ENCODE measurements at regions not wholly inside any gene's neighbourhood (a gene's known extent, or its start where the extent isn't known, plus 50 kb on each side); places are given as distances from the start of the nearest gene placed in this dataset.
A peak's percentile ranks its signal among the peaks of the same experiment; 100 is the strongest.
"Not testable (repeated sequence)": the region's sequence is repeated elsewhere in the genome, so short reads cannot be mapped to it uniquely, and the experiment has no call there.

DNA sequence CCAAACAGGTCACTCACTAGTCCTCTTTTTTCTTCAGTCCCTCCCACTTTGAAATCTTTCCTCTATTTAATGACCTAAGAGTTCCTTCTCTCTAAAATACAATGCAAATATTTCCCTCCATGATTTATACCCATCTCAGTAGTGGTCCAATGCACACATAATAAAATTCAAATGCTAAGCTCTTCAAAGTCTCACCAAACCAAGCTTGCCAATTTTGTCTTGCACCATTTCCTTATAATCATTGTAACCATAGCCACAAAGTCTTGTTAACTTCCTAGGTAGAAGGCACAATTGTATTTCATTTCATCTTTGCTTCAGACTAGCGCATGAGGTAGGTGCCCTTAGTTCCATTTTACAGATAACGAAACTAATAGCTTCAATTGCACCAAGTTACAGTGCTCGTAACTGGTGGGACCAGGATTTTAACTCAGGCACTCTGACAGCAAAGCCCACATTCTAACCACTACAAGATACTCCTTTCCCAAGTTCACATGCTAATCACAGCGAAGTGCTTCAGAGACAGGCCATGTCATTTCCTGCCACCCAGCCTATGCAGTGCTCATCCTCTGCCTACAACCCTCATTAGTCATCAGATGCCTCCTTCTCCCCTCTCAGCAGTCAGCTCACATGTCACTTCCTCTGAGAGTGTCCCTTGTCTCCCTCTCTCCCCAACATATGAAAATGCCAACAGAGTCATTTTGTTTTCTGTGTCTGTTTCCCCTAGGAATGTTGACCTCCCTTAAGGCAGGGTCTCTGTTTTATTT is 66.9 kb upstream of the PPARGC1A start:
- peak; percentile 43 for DNase-seq (ENCODE audit: low spot score)

DNA sequence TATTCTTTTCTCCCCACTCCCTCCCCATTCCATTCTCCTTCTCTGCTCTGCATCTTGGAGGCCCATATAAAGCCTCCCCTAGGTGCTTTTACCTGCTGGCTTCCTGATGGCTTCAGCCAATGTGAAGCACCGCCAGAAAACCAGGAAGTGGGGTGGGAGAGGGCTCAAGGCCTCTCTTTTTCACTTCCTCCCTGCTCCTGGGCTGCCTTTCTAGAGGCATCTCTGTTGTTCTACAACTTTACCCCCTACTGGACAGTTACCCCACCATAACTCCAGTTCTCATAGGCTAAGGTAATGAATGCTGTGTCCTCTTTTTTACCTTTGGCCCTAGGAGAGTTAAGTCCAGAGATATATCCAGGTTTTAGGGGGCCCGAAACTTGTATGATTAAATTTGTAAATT is 62.4 kb upstream of the PPARGC1A start:
- DNase-seq (ENCODE audit: low spot score), result no peak

DNA sequence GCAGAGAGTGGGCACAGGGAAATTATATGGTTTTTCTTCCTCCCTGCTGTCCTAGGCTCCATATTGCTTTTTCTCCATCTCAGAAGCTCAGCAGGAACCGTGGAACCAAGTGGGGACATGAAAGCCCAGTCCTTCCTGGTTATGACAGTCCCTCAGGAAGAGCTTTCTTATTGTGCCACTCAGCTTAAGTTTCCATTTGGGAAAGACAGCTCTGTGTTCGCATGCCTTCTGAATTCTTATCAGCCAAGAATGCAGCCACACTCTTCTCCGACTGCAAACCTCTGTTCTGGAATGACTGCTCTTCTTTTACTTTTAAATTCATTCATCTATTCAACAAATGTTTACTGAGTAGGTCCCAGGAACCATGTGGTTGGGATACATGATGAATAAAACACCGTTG is 58.0 kb upstream of the PPARGC1A start:
- no peak for DNase-seq (ENCODE audit: low spot score)

DNA sequence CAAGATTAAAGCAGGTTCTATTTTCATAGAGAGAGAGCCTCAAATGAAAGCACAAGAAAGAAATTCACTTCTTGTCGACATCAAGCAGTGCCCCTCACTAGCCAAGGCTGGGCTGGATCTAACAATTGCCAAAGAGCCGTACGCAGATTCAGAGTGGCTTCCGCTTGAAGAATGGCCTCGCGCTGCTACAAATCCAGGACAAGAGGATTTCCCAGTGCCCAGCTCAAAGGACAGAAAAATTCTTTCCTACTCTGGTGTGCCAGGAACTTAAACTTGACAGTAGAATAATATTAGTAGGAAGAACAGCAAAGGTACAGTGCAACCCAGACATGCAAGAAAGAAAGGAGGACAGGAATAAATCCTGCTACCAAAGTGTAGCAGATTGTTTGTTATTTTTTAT is 56.5 kb upstream of the PPARGC1A start:
- no peak for DNase-seq (ENCODE audit: low spot score)

DNA sequence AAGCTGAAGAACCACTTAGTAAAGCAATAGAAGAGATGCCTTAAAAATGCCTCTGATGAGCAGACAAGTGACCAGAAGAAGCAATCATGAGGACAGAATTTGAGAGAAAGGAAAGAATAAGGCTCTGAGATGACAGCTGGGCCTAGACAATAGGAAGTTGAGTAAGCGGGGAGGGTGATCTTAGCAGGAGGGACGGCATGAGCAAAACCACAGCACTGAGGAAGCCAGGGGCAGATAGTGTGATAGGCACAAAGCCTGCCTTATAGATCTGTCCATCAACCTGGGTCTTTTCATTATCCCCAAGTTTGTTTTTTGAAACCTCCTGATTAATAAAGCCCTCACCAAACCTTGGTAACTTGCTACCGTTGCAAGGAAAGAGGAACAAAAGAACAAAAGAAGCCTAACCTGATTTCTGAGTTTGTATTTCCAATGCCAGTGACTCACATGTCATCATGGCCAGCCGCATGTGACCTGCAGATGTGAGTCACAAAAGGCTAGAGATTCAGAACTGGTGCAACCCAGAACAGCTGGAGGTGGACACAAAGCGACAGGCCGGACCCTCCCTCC is 55.7 kb upstream of the PPARGC1A start:
- peak; percentile 62 for DNase-seq (ENCODE audit: low spot score)

DNA sequence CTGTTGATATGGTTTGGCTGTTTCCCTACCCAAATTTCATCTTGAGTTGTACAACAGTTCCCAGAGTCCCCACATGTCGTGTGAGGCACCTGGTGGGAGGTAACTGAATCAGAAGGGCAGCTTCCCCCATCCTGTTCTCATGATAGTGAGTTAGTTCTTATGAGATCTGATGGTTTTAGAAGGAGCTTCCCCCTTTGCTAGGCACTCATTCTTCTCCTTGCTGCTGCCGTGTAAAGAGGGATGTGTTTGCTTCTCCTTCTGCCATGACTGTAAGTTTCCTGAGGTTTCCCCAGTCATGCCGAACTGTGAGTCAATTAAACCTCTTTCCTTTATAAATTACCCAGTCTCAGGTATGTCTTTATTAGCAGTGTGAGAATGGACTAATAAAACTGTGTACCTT is 54.7 kb upstream of the PPARGC1A start:
- not testable (repeated sequence) for DNase-seq (ENCODE audit: low spot score)

DNA sequence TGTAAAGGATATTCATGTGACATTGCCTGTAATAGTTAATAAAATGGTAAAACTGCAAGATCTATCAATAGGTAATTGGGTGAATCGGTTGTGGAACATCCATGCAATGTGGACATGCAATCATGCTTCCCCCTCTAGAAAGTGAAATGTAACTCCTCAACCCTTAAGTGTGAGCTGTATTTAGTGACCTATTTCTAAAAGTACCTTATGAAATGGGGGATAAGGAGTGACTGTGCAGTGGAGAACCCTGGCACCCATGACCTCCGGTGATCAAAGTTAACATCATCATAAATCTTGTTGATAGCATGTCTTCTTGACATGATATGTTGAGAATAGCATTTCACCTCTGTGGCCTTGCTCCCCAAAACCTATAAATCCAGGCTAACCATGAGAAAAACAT is 53.6 kb upstream of the PPARGC1A start:
- DNase-seq (ENCODE audit: low spot score), result no peak

DNA sequence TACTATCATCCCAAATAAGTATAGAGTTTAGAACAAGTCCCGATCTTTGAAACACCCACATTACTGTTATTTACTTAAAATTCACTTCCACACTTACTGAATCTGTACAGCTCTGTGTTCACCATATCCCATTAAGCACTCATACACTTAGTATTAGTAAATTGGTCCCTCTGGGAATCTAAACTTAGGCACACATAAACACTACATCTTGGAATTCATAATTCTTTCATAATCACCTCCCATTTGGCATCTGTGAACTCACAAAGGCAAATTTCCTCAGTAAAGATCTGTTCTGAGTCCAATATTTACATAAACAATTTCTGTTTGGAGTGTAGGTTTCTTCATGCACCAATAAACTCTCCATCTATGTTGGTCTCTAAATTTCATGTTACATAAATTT is 52.6 kb upstream of the PPARGC1A start:
- no peak for DNase-seq (ENCODE audit: low spot score)
